H1 (cell line): ENCODE measurements at regions not wholly inside any gene's neighbourhood (a gene's known extent, or its start where the extent isn't known, plus 50 kb on each side); places are given as distances from the start of the nearest gene placed in this dataset.

Experiments
- CBX8 ChIP-seq: fragments of 300-800, 300-1000 bp; sonication (generic); IDR thresholded peaks from 2 replicates; pipeline ENCODE4 v1.7.1; 2016; ENCODE audit warnings: low read depth, low read length, borderline replicate concordance
- CEBPB ChIP-seq: IDR thresholded peaks from 2 replicates; pipeline ENCODE4 v1.6.1; 2012; ENCODE audit warnings: low read depth, low read length
- CHD2 ChIP-seq: IDR thresholded peaks from 2 replicates; pipeline ENCODE4 v1.6.1; 2012; ENCODE audit warnings: low read length, improper control_type of control experiment
- CTBP2 ChIP-seq: IDR thresholded peaks from 2 replicates; pipeline ENCODE4 v1.7.0; 2011; ENCODE audit warnings: borderline replicate concordance, mild to moderate bottlenecking, moderate library complexity, mixed read lengths, low read length; ENCODE audit not compliant: insufficient read depth, insufficient read length
- HDAC6 ChIP-seq: IDR thresholded peaks from one replicate; pipeline ENCODE4 v1.7.1; 2012; ENCODE audit warnings: low read depth, mild to moderate bottlenecking, inconsistent platforms, low read length, moderate library complexity
- PHF8 ChIP-seq: fragments of 200-600 bp; sonication (generic); conservative IDR thresholded peaks from 2 replicates; pipeline ENCODE4 v1.7.1; 2012; ENCODE audit warnings: low read depth, mild to moderate bottlenecking, inconsistent platforms, low read length, moderate library complexity
- SAP30 ChIP-seq: fragments of 300-600 bp; sonication (generic); IDR thresholded peaks from 2 replicates; pipeline ENCODE4 v1.7.1; 2012; ENCODE audit warnings: low read length, moderate library complexity, mild to moderate bottlenecking, inconsistent platforms; ENCODE audit not compliant: insufficient read depth, insufficient replicate concordance
- TBP ChIP-seq: IDR thresholded peaks from 2 replicates; pipeline ENCODE4 v1.6.1; 2011; ENCODE audit warnings: low read depth, low read length, improper control_type of control experiment
- TF ChIP-seq, protein P1 (sequence below): IDR thresholded peaks from 2 replicates; pipeline ENCODE4 v1.6.1; 2011; ENCODE audit warnings: low read depth, mild to moderate bottlenecking, low read length; ENCODE audit not compliant: insufficient read depth

GRCh38 chr10:71075086-71075758 is 137.1 kb upstream of the UNC5B start (continued):
- TF ChIP-seq, protein P1, sequence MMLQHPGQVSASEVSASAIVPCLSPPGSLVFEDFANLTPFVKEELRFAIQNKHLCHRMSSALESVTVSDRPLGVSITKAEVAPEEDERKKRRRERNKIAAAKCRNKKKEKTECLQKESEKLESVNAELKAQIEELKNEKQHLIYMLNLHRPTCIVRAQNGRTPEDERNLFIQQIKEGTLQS, result no peak
- TF ChIP-seq SAP30, result no peak
- TF ChIP-seq CTBP2, result no peak
- no peak for TF ChIP-seq TBP
- no peak for TF ChIP-seq PHF8
- TF ChIP-seq CEBPB, result no peak
- no peak for TF ChIP-seq CBX8
- TF ChIP-seq HDAC6, result no peak
- TF ChIP-seq CHD2, result no peak
